Endodermal cell (in vitro differentiated cells): ENCODE measurements at regions not wholly inside any gene's neighbourhood (a gene's known extent, or its start where the extent isn't known, plus 50 kb on each side); places are given as distances from the start of the nearest gene placed in this dataset.

Source experiments
- DNase-seq: peaks from one replicate; pipeline ENCODE4 v3.0.0-alpha.2; 2017
- H3K27ac ChIP-seq: 2 replicates; pipeline ENCODE4 v1.5.1; 2013; ENCODE audit warnings: mild to moderate bottlenecking, low read depth, low read length, moderate library complexity
- H3K27me3 ChIP-seq: 2 replicates; pipeline ENCODE4 v1.6.1; 2013; ENCODE audit warnings: mild to moderate bottlenecking, low read length, moderate library complexity; ENCODE audit not compliant: insufficient read depth, control insufficient read depth, poor library complexity, severe bottlenecking
- H3K36me3 ChIP-seq: 2 replicates; pipeline ENCODE4 v1.7.0; 2013; ENCODE audit warnings: mild to moderate bottlenecking, low read length, moderate library complexity; ENCODE audit not compliant: control insufficient read depth, insufficient read depth
- H3K4me1 ChIP-seq: one replicate; pipeline ENCODE4 v1.7.0; 2013; ENCODE audit warnings: low read length; ENCODE audit not compliant: control insufficient read depth, insufficient read depth
- H3K4me3 ChIP-seq: 2 replicates; pipeline ENCODE4 v1.5.1; 2013; ENCODE audit warnings: mild to moderate bottlenecking, low read length, moderate library complexity
- H3K9ac ChIP-seq: 2 replicates; pipeline ENCODE4 v1.6.1; 2013; ENCODE audit warnings: mild to moderate bottlenecking, low read length, moderate library complexity; ENCODE audit not compliant: poor library complexity, severe bottlenecking; ENCODE audit errors: extremely low read depth
- H3K9me3 ChIP-seq: 2 replicates; pipeline ENCODE4 v1.6.1; 2013; ENCODE audit warnings: mild to moderate bottlenecking, low read length, moderate library complexity; ENCODE audit not compliant: control insufficient read depth
- H3K27ac Mint-ChIP-seq: 2 replicates; pipeline ENCODE4 v1.8.0; 2020; ENCODE audit warnings: mixed read lengths
- H3K27me3 Mint-ChIP-seq: 2 replicates; pipeline ENCODE4 v1.8.0; 2021; ENCODE audit warnings: mild to moderate bottlenecking, mixed read lengths; ENCODE audit not compliant: insufficient read depth
- H3K36me3 Mint-ChIP-seq: 2 replicates; pipeline ENCODE4 v1.8.0; 2020; ENCODE audit warnings: low read depth, mixed read lengths
- H3K4me1 Mint-ChIP-seq: 2 replicates; pipeline ENCODE4 v1.8.0; 2020; ENCODE audit warnings: mixed read lengths
- H3K4me3 Mint-ChIP-seq: 2 replicates; pipeline ENCODE4 v1.8.0; 2020; ENCODE audit warnings: mild to moderate bottlenecking, moderate library complexity, mixed read lengths
- H3K9me3 Mint-ChIP-seq: 2 replicates; pipeline ENCODE4 v1.8.0; 2020; ENCODE audit warnings: mild to moderate bottlenecking, mixed read lengths
- WGBS, 2 experiments: methylation state at CpG; one replicate each; pipeline versions ENCODE4 v1.1.5 to v1.1.7; 2013; ENCODE audit warnings: missing lambda C conversion rate in 2 of 2, mixed read lengths in 1 of 2; ENCODE audit not compliant: insufficient coverage in 1 of 2, insufficient read length in 1 of 2; 5-methylcytosine and 5-hydroxymethylcytosine counted together
- TF ChIP-seq, protein P1 (sequence below): fragments of 200-600 bp; sonication (generic); conservative IDR thresholded peaks from 2 replicates; pipeline ENCODE4 v1.5.0; 2021; ENCODE audit warnings: antibody characterized with exemption, mild to moderate bottlenecking

DNA sequence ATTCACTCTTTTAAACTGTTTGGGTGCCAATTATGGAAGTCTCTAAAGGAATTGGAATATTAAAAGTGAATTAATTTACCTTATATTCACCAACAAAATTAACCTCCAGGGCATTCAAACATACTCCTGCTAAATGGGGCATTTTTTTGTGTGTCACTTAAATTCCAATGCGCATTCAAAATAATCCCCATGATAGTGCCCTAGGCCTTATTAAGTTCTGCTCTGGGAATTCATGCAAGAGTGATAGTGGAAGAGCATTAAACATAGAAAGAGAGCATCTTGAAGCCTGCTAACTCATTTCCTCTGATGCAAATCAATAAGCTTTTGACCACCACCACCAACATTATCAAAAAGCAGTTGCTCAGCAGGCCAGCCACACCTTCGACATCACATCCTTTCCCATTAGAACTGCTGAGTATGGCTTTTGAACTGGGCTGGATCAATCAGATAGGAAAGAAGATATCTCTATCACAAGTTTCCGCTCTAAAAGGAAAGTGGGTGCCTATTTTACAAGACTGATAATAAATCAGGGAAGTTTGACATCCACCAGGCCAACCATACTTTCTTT, 156.7 kb downstream of the TMCO5A start:
- H3K9ac ChIP-seq = no peak overlapping the region
- no peak overlapping the region for H3K27ac Mint-ChIP-seq

DNA sequence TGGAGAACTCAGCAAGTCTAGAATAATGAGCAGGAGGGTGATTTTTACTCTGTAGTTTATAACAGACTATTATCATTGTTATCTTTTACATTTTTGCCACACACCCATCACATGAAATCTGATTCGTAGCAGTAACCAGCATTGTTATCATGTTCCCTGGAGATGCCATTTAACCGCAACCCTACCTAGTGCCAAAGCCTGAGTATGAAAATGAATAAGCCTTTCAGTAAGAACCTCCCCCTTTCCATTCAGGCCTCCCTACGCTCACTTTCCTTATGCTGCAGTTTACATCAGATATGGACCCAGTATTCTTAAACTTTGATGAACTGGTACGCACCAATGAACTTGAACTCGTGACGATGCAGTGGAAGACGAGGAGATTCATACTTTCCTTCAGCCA, 158.7 kb upstream of the SPRED1 start:
- Histone ChIP-seq H3K4me3 (no peak overlapping the region), H3K9me3 (no peaks in the 10 kb centered on the region), H3K4me1 (no peaks in the 10 kb centered on the region), H3K36me3 (no peaks in the 10 kb centered on the region), H3K27ac (no peak overlapping the region), H3K27me3 (no peaks in the 10 kb centered on the region), H3K9ac (no peak overlapping the region)
- Mint-ChIP-seq H3K27me3 (no peaks in the 10 kb centered on the region), H3K36me3 (no peaks in the 10 kb centered on the region), H3K4me1 (peaks cover 7% of the 10 kb centered on the region), H3K27ac (no peak overlapping the region), H3K9me3 (peaks cover 12% of the 10 kb centered on the region), H3K4me3 (no peak overlapping the region)
- DNase-seq = no peak
- TF ChIP-seq, protein P1, sequence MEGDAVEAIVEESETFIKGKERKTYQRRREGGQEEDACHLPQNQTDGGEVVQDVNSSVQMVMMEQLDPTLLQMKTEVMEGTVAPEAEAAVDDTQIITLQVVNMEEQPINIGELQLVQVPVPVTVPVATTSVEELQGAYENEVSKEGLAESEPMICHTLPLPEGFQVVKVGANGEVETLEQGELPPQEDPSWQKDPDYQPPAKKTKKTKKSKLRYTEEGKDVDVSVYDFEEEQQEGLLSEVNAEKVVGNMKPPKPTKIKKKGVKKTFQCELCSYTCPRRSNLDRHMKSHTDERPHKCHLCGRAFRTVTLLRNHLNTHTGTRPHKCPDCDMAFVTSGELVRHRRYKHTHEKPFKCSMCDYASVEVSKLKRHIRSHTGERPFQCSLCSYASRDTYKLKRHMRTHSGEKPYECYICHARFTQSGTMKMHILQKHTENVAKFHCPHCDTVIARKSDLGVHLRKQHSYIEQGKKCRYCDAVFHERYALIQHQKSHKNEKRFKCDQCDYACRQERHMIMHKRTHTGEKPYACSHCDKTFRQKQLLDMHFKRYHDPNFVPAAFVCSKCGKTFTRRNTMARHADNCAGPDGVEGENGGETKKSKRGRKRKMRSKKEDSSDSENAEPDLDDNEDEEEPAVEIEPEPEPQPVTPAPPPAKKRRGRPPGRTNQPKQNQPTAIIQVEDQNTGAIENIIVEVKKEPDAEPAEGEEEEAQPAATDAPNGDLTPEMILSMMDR = no peak
- 95 to 100% methylated on average over 3 to 7 of the region's 7 CpGs for WGBS, 2 experiments

More for the DNA sequence above, 156.7 kb downstream of the TMCO5A start:
- Mint-ChIP-seq H3K36me3 (no peaks in the 10 kb centered on the region), H3K4me3 (no peak overlapping the region), H3K9me3 (peaks cover 3% of the 10 kb centered on the region), H3K4me1 (peaks cover 7% of the 10 kb centered on the region), H3K27me3 (no peaks in the 10 kb centered on the region)
- Histone ChIP-seq H3K9me3 (no peaks in the 10 kb centered on the region), H3K27me3 (no peaks in the 10 kb centered on the region), H3K4me1 (no peaks in the 10 kb centered on the region), H3K36me3 (no peaks in the 10 kb centered on the region), H3K27ac (no peak overlapping the region), H3K4me3 (no peak overlapping the region)
- 80 to 94% methylated on average over 1 to 3 of the region's 3 CpGs for WGBS, 2 experiments
- no peak for DNase-seq
- TF ChIP-seq, protein P1 = no peak

DNA sequence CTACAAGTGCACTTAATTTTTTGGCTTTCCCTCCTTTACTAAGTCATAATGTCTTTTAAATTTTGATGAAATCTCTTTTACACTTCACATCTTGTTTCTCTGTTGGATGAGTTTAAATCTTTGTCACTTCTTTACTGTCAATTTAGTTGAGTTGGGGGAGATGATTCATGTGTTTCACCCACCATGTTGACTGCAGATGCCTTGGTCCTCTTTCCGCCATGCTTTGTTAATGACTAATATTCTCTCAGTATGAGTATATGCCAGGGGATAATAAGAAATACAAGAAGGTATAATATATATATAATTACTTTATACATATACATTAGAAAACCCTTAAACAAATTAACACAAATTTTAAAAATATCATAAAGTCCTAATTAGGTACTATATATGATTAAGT, 149.7 kb upstream of the SPRED1 start:
- Mint-ChIP-seq H3K9me3 (peaks cover 9% of the 10 kb centered on the region), H3K4me3 (no peak overlapping the region), H3K27ac (no peak overlapping the region), H3K4me1 (no peaks in the 10 kb centered on the region), H3K27me3 (no peaks in the 10 kb centered on the region), H3K36me3 (no peaks in the 10 kb centered on the region)
- Histone ChIP-seq H3K4me1 (no peaks in the 10 kb centered on the region), H3K4me3 (no peak overlapping the region), H3K9ac (no peak overlapping the region), H3K36me3 (no peaks in the 10 kb centered on the region), H3K27me3 (no peaks in the 10 kb centered on the region), H3K27ac (no peak overlapping the region), H3K9me3 (no peaks in the 10 kb centered on the region)
- TF ChIP-seq, protein P1 = no peak
- no CpG with 5 or more reads among the region's 1 CpG for WGBS, 2 experiments
- DNase-seq = no peak
